SK-N-MC (cell line): ENCODE measurements at regions not wholly inside any gene's neighbourhood (a gene's known extent, or its start where the extent isn't known, plus 50 kb on each side); places are given as distances from the start of the nearest gene placed in this dataset.

ENCODE experiments used
- DNase-seq: peaks from one replicate; pipeline ENCODE4 v3.0.0-alpha.2; 2011; ENCODE audit warnings: low read depth, low spot score
- H3K27ac ChIP-seq: fragments of 200-600 bp; sonication (generic); 2 replicates; pipeline ENCODE4 v1.5.1; 2016; ENCODE audit warnings: mixed run types
- H3K36me3 ChIP-seq: fragments of 200-600 bp; sonication (generic); 2 replicates; pipeline ENCODE4 v1.6.1; 2017; ENCODE audit warnings: antibody characterized with exemption, low read length, mixed read lengths; ENCODE audit not compliant: insufficient read depth
- H3K4me3 ChIP-seq: fragments of 200-600 bp; sonication (generic); 2 replicates; pipeline ENCODE4 v1.5.1; 2016
- H3K9ac ChIP-seq: fragments of 200-600 bp; sonication (generic); 2 replicates; pipeline ENCODE4 v1.8.0; 2017; ENCODE audit warnings: mixed run types, mixed read lengths; ENCODE audit not compliant: insufficient read length
- H3K9me3 ChIP-seq: fragments of 200-600 bp; sonication (generic); 2 replicates; pipeline ENCODE4 v1.6.1; 2017; ENCODE audit warnings: low read depth, mild to moderate bottlenecking, antibody characterized with exemption, low read length, moderate library complexity, mixed read lengths
- EZH2 ChIP-seq: fragments of 200-600 bp; sonication (generic); IDR thresholded peaks from one replicate; pipeline ENCODE4 v1.6.1; 2017; ENCODE audit warnings: antibody characterized with exemption
- FOXP2 ChIP-seq: optimal IDR thresholded peaks from 2 replicates; pipeline ENCODE3; 2011; ENCODE audit warnings: mild to moderate bottlenecking, moderate library complexity; ENCODE audit not compliant: insufficient read depth; ENCODE audit errors: extremely low read length, control extremely low read depth
- POLR2AphosphoS5 ChIP-seq: IDR thresholded peaks from 2 replicates; pipeline ENCODE4 v1.6.1; 2012; ENCODE audit warnings: mild to moderate bottlenecking, low read depth, low read length, borderline replicate concordance

GRCh38 chr3:187946981-187947380 is 201.7 kb upstream of the BCL6 start:
- Histone ChIP-seq H3K27ac (no peak overlapping the region), H3K4me3 (no peak overlapping the region), H3K9me3 (no peaks in the 10 kb centered on the region), H3K9ac (no peak overlapping the region), H3K36me3 (no peaks in the 10 kb centered on the region)
- DNase-seq = no peak
- TF ChIP-seq POLR2AphosphoS5 (no peak), EZH2 (no peak), FOXP2 (no peak)

- Histone ChIP-seq H3K4me3 (no peak overlapping the region), H3K27ac (no peak overlapping the region), H3K36me3 (no peaks in the 10 kb centered on the region), H3K9me3 (no peaks in the 10 kb centered on the region), H3K9ac (no peak overlapping the region)
- TF ChIP-seq EZH2 = no peak
- no peak for TF ChIP-seq POLR2AphosphoS5
- no peak for DNase-seq
Observed at GRCh38 chr3:187947927-187948682, 202.8 kb upstream of the BCL6 start.

GRCh38 chr3:187949093-187949820 is 204.0 kb upstream of the BCL6 start:
- Histone ChIP-seq H3K4me3 (no peak overlapping the region), H3K9me3 (no peaks in the 10 kb centered on the region), H3K36me3 (no peaks in the 10 kb centered on the region), H3K9ac (no peak overlapping the region), H3K27ac (no peak overlapping the region)
- no peak for TF ChIP-seq EZH2
- TF ChIP-seq FOXP2 = no peak
- TF ChIP-seq POLR2AphosphoS5 = no peak
- DNase-seq = no peak

- DNase-seq = no peak
- H3K4me3 ChIP-seq = no peak overlapping the region
- H3K9ac ChIP-seq = no peak overlapping the region
- H3K27ac ChIP-seq = no peak overlapping the region
- TF ChIP-seq POLR2AphosphoS5 = no peak
- H3K36me3 ChIP-seq = no peaks in the 10 kb centered on the region
- H3K9me3 ChIP-seq = no peaks in the 10 kb centered on the region
Observed at GRCh38 chr3:187950671-187951070, 203.3 kb upstream of the LPP start.

- no peak for DNase-seq
- Histone ChIP-seq H3K36me3 (no peaks in the 10 kb centered on the region), H3K4me3 (no peak overlapping the region), H3K9ac (no peak overlapping the region), H3K27ac (no peak overlapping the region), H3K9me3 (no peaks in the 10 kb centered on the region)
- TF ChIP-seq FOXP2 (no peak), POLR2AphosphoS5 (no peak), EZH2 (no peak)
Observed at GRCh38 chr3:187951452-187952190, 202.3 kb upstream of the LPP start.

GRCh38 chr3:187952849-187953248 is 201.1 kb upstream of the LPP start:
- no peaks in the 10 kb centered on the region for H3K36me3 ChIP-seq
- DNase-seq = no peak
- no peak overlapping the region for H3K9ac ChIP-seq
- TF ChIP-seq FOXP2 = no peak
- no peak for TF ChIP-seq POLR2AphosphoS5
- no peak overlapping the region for H3K4me3 ChIP-seq
- H3K9me3 ChIP-seq = no peaks in the 10 kb centered on the region
- H3K27ac ChIP-seq = no peak overlapping the region

- Histone ChIP-seq H3K9ac (no peak overlapping the region), H3K36me3 (no peaks in the 10 kb centered on the region), H3K4me3 (no peak overlapping the region), H3K27ac (no peak overlapping the region), H3K9me3 (no peaks in the 10 kb centered on the region)
- TF ChIP-seq POLR2AphosphoS5 = no peak
- DNase-seq = no peak
Observed at GRCh38 chr3:187954516-187954872, 199.5 kb upstream of the LPP start.

GRCh38 chr3:187954873-187955586 is 198.9 kb upstream of the LPP start:
- H3K27ac ChIP-seq = no peak overlapping the region
- H3K36me3 ChIP-seq = no peaks in the 10 kb centered on the region
- H3K4me3 ChIP-seq = no peak overlapping the region
- TF ChIP-seq POLR2AphosphoS5 (no peak), EZH2 (no peak), FOXP2 (no peak)
- H3K9ac ChIP-seq = no peak overlapping the region
- DNase-seq = no peak
- no peaks in the 10 kb centered on the region for H3K9me3 ChIP-seq
